AG09319 (cell line): ENCODE measurements at regions not wholly inside any gene's neighbourhood (a gene's known extent, or its start where the extent isn't known, plus 50 kb on each side); places are given as distances from the start of the nearest gene placed in this dataset.
"Not testable (repeated sequence)": the region's sequence is repeated elsewhere in the genome, so short reads cannot be mapped to it uniquely, and the experiment has no call there.

Source experiments
- DNase-seq: peaks from one replicate; pipeline ENCODE4 v3.0.0-alpha.2; 2010; ENCODE audit warnings: low read depth; ENCODE audit errors: extremely low read depth
- CTCF ChIP-seq: IDR thresholded peaks from 2 replicates; pipeline ENCODE4 v1.5.1; 2011; ENCODE audit warnings: low read depth, mild to moderate bottlenecking, inconsistent platforms, low read length, moderate library complexity

DNA sequence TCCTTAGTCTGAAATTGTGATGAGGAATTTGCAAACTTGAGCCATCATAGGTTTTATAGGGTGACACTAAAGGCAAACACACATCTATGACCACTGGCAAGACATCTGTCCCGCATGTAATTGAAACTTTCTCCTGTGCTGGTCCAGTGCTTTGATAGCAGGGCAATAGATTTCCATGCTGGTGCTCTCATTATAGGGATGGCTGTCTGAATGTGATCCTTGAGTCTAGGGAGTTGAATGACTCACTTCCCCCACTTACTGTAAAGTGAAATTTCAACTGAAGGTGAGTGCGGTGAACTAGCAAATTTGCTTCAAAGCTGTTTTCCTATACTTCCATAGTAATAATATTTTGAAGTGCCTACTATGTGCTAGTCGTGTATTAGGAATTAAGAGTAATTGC, 1630.0 kb downstream of the STIM2 start:
- DNase-seq, result no peak
- TF ChIP-seq CTCF, result no peak

GRCh38 chr4:28505064-28505463, 1644.4 kb downstream of the STIM2 start:
- no peak for TF ChIP-seq CTCF
- DNase-seq, result no peak

DNA sequence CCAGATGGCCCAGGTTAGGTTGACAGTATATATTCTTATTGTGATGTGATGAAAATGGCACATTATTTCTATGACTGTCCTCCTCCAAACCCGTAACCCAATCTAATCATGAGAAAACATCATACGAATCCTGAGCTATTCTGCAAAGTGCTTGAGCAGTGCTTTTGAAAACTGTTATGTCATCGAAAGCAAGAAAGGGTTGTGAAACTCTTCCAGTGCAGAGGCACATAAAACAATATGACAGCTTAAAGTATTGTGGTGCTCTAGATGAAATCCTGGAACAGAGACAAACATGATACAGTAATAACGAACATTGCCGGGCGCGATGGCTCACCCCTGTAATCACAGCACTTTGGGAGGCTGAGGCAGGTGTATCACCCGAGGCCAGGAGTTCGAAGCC, 1648.0 kb downstream of the STIM2 start:
- DNase-seq, result no peak

GRCh38 chr4:28514766-28515165, 1654.1 kb downstream of the STIM2 start:
- not testable (repeated sequence) for DNase-seq

More for the DNA sequence above, 1648.0 kb downstream of the STIM2 start:
- no peak for TF ChIP-seq CTCF

DNA sequence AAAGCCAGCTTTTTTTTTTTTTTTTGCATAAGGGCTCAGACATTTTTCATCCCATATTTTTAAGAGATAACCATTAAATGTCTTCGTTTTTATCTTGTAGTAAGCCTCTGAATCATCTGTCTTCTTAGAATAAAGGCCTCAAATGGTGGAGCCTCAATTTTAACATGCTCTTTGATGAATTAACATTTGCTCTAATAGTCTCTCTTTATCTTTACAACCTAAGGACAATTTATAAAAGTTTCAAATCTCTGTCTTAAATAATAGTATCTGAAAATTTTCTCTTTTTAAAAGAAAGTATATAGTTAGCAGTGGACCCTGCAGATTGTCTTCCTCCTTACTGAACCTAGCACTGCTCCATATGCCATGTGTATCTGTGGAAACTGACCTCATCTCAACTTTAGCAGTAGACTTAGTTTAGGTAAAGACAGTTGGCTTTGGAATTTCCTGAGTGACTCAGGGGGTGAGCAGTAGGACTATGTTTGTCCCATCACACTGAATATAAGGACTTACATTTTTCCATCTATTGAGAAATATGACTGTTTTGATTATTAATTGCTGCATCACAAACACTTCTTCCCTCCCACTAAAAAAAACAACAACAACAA, 1658.0 kb downstream of the STIM2 start:
- DNase-seq, result no peak
- TF ChIP-seq CTCF, result no peak

- no peak for DNase-seq
Measured at GRCh38 chr4:28523681-28524190, 1663.1 kb downstream of the STIM2 start.

GRCh38 chr4:28536124-28536523, 1675.5 kb downstream of the STIM2 start:
- DNase-seq, result no peak
- TF ChIP-seq CTCF, result no peak

More at GRCh38 chr4:28523681-28524190, 1663.1 kb downstream of the STIM2 start:
- no peak for TF ChIP-seq CTCF

DNA sequence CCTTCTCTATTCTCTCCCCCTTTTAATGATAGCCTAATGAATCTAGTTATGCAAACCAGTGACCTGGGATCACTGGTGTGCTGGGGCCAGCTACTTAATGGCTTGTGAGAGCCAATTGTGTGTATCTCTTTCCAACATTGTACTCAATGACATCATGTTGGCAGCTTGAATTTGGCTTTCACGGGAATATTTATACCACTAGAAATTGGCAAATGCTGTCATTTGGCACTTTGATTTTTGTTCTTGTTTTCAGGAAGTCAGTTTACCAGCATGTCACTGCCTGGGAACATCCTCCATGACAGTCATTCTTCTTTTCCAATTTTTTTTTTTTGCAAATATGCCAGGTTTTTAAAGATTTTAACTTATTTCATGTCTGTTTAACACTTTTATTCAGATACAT, 1685.3 kb downstream of the STIM2 start:
- no peak for DNase-seq
- no peak for TF ChIP-seq CTCF
